ENCODE measurements at regions not wholly inside any gene's neighbourhood (a gene's known extent, or its start where the extent isn't known, plus 50 kb on each side); places are given as distances from the start of the nearest gene placed in this dataset.
"Not testable (repeated sequence)": the region's sequence is repeated elsewhere in the genome, so short reads cannot be mapped to it uniquely, and the experiment has no call there.

DNA sequence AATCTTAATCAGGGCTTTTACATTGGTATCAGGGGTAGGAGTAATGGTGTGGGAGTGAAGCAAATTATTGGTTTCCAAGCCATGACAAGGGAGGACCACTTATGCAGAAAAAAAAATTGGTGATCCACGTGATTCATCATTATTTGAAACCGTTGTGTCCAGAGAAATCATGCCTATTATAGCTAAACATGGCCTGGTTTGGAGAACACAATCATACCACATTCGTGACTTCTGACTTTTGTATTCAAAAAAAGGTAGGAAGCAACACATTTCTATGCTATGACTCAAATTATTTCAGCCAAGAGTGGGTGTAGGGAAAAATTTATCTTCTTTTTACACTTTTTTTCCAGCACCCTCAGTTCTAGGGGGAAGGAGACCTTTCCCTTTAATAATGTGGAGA lies 924.3 kb upstream of the GBE1 start:
- no peaks in the 10 kb centered on the region for H3K27me3 Mint-ChIP-seq
- peaks cover 3% of the 10 kb centered on the region for H3K9me3 Mint-ChIP-seq
- ATAC-seq (replicated peaks), result no peak
- no peak overlapping the region for H3K4me3 Mint-ChIP-seq
- H3K4me1 Mint-ChIP-seq, result no peaks in the 10 kb centered on the region
- no peaks in the 10 kb centered on the region for H3K36me3 Mint-ChIP-seq (ENCODE audit: low read depth)
- no peak overlapping the region for H3K27ac Mint-ChIP-seq

DNA sequence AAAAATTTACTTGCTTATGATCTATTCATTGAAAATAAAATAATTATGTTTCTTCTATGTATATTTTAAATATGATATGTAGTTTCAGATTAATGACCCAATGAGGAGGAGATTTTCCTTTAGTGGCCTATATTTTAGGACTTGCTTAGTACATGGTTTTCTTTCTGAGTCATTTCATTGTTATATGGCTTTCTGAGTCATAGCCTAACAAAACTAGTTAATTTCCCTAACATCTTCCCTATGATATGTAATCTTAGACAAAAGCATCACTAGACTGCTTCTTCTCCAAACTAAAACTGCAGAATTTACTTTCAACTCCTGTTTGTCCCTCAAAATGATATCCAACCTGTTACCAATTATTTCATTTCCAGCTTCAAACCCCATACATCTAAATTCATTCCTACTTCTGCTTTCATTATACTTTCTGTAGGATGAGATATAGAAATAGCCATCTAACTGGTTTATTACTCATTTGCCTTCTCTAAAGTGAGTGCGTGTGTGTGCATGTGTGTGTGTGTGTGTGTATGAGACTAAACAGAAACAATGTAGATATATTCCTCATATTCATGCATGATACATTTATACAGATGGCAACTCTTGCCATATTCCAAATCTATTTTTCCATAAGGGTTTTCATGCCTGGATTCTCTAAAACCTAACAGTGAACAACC lies 915.0 kb upstream of the GBE1 start:
- H3K4me1 Mint-ChIP-seq, result no peaks in the 10 kb centered on the region
- no peak overlapping the region for H3K4me3 Mint-ChIP-seq
- H3K36me3 Mint-ChIP-seq (ENCODE audit: low read depth), result no peaks in the 10 kb centered on the region
- H3K9me3 Mint-ChIP-seq, result peaks cover 4% of the 10 kb centered on the region
- no peaks in the 10 kb centered on the region for H3K27me3 Mint-ChIP-seq
- ATAC-seq (replicated peaks), result no peak
- H3K27ac Mint-ChIP-seq, result no peak overlapping the region

DNA sequence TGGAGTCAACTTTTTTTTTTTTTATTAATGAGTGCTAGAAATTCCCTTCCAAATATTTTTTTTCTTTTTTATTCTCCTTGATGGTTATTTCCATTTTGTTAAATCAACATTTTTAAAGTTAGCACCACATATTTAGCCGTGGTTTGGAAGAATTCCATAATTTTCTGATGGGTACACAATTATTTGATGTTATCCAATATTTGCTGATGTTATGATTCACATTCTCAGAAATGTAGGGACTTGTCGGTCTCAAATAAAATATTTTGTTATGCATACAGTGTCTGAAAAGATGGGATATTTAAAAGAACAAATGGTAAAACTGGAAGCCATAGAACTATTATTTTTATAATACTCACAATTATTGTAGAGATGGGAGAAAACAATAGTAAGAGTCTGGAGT lies 911.5 kb upstream of the GBE1 start:
- H3K27me3 Mint-ChIP-seq, result no peaks in the 10 kb centered on the region
- H3K4me3 Mint-ChIP-seq, result no peak overlapping the region
- H3K9me3 Mint-ChIP-seq, result peaks cover 12% of the 10 kb centered on the region
- no peaks in the 10 kb centered on the region for H3K4me1 Mint-ChIP-seq
- no peak overlapping the region for H3K27ac Mint-ChIP-seq
- no peaks in the 10 kb centered on the region for H3K36me3 Mint-ChIP-seq (ENCODE audit: low read depth)
- ATAC-seq (replicated peaks), result no peak

DNA sequence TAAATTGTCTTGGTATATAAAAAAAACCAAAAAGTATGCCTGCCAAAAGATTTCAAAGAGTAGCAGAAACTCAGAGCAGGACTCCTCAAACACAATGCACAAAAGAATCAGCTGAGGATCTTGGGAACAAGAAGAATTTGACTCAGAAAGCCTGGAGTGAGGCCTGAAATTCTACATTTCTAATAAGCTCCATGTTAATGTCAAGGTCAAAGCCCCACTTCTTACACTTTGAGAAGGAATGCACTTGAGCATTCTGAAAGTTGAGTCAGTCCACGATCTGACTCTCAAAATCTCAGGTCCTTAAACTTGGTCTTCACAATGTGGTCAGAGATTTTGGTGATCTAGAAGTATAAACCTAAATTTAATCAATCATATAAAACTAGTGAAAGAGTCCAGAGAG lies 910.0 kb upstream of the GBE1 start:
- Mint-ChIP-seq H3K27ac (no peak overlapping the region), H3K4me1 (no peaks in the 10 kb centered on the region), H3K36me3 (ENCODE audit: low read depth) (no peaks in the 10 kb centered on the region), H3K9me3 (peaks cover 12% of the 10 kb centered on the region), H3K27me3 (no peaks in the 10 kb centered on the region), H3K4me3 (no peak overlapping the region)
- no peak for ATAC-seq (replicated peaks)

DNA sequence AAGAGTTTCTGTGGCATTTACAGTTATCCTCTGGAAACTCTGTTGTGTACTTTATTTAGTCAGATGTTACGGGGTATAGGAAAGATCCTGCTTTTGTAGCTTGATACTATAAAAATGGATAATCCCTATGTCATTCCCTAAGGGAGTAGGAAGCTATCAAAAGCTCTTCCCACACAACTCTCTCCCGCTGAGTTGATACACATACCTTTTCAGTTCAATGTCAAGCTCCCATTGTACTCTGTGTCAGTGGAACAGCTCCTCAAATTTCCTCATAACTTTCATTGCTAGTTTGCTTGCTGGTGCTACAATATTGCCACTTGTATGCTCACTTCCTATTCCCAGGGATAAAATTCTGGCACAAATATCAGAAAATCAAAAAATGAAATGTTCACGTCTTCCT lies 893.3 kb upstream of the GBE1 start:
- Mint-ChIP-seq H3K4me3 (no peak overlapping the region), H3K27ac (no peak overlapping the region), H3K9me3 (peaks cover 15% of the 10 kb centered on the region), H3K27me3 (no peaks in the 10 kb centered on the region), H3K36me3 (ENCODE audit: low read depth) (no peaks in the 10 kb centered on the region), H3K4me1 (no peaks in the 10 kb centered on the region)
- no peak for ATAC-seq (replicated peaks)

DNA sequence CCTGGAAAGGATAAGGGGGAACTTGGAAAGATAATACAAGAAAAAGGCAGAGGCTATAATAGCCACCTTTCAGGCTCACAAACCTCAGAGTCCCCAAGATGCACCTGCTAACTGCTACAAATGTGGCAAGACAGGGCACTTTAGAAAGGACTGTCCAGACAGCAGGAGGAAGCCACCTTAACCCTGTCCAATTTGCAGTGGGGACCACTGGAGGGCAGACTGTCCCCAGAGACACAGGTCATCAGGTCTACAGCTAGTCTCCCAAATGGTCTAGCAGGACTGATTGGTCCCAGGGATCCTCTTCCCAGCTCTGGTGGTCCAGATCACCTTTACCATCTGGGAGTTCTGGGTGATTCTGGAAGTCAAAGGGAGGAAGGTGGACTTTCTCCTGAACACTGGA lies 882.5 kb upstream of the GBE1 start:
- no peaks in the 10 kb centered on the region for H3K4me1 Mint-ChIP-seq

DNA sequence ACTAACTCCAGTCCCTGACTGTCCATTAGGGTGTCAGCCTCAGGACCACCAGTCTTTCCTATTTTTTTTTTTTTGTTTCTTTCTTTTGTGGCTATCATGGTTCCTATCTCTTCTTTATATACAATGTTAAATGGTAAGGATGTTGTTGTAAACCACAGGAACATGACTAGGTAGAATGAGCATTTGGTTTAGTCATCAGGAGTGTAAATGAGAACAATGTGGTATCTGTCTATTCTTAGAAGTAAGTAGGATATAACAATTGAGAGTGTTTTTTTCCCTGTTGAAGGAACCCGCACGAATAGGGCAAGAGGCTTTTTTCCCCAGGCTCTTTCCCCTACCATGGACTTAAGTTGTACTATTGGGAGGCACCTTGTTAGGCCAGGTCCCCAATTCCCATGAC lies 880.3 kb upstream of the GBE1 start:
- no peaks in the 10 kb centered on the region for H3K36me3 Mint-ChIP-seq (ENCODE audit: low read depth)
- H3K9me3 Mint-ChIP-seq, result peaks cover 9% of the 10 kb centered on the region
- no peak overlapping the region for H3K27ac Mint-ChIP-seq
- no peaks in the 10 kb centered on the region for H3K27me3 Mint-ChIP-seq
- no peak overlapping the region for H3K4me3 Mint-ChIP-seq
- ATAC-seq (replicated peaks), result no peak
- H3K4me1 Mint-ChIP-seq, result no peaks in the 10 kb centered on the region

More for the DNA sequence above, 882.5 kb upstream of the GBE1 start:
- Mint-ChIP-seq H3K27ac (no peak overlapping the region), H3K27me3 (no peaks in the 10 kb centered on the region), H3K36me3 (ENCODE audit: low read depth) (no peaks in the 10 kb centered on the region), H3K4me3 (no peak overlapping the region), H3K9me3 (peaks cover 9% of the 10 kb centered on the region)
- ATAC-seq (replicated peaks), result no peak

DNA sequence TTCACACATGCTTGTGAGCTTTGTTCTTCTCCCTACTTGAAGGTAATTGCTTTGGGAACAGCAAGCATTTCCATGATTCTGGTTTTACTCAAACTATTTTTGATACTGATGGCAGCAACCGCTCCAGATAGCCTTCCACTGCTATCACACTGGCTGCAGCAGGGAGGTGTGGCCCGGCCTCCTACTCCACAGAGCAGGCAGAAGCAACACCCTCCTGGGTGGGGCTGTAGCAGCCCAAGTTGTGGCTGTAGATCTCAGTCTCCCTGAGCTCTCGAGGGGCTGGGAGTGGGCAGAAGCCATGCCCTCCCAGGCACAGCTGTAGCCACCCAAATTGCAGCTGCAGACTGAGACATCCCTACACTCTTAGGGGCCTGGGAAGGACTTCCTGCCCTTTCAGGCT lies 878.8 kb upstream of the GBE1 start:
- Mint-ChIP-seq H3K9me3 (peaks cover 9% of the 10 kb centered on the region), H3K4me1 (no peaks in the 10 kb centered on the region), H3K27ac (no peak overlapping the region), H3K4me3 (no peak overlapping the region), H3K36me3 (ENCODE audit: low read depth) (no peaks in the 10 kb centered on the region), H3K27me3 (no peaks in the 10 kb centered on the region)
- no peak for ATAC-seq (replicated peaks)

DNA sequence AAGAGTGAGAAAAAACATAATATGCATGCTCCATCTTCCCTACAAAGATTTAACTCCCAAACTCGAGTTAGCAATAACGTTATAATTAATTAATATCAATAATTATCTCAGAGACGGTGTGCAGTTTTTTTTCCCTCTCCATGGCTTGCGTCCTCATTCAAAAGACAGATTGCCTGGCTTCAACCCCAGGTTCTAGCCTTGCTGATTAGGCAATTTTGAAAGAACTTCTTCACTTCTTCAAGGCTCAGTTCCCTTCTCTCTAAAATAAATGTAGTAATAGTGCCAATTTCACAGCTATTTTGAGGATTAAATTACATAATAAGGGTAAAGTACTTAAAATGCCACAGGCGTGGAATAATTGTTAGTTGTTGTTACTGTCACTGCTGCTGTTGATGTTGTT lies 876.1 kb upstream of the GBE1 start:
- Mint-ChIP-seq H3K36me3 (ENCODE audit: low read depth) (no peaks in the 10 kb centered on the region), H3K27me3 (no peaks in the 10 kb centered on the region), H3K27ac (no peak overlapping the region), H3K4me1 (no peaks in the 10 kb centered on the region), H3K9me3 (peaks cover 9% of the 10 kb centered on the region), H3K4me3 (no peak overlapping the region)
- no peak for ATAC-seq (replicated peaks)

DNA sequence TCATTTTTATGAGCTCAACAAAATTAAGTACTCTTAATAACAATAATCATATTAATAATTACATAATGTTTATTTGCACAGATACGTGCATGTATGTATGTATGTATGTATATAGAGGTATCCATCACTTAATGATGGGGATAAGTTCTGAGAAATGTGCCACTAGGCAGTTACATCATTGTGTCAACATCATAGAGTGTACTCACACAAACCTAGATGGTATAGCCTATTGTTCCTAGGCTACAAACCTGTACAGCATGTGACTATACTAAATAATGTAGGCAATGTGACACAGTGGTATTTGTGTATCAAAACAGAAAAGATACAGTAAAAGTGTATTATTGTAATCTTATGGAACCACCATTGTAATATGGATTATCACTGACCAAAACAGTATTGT lies 874.7 kb upstream of the GBE1 start:
- Mint-ChIP-seq H3K36me3 (ENCODE audit: low read depth) (no peaks in the 10 kb centered on the region), H3K27me3 (no peaks in the 10 kb centered on the region), H3K4me3 (no peak overlapping the region), H3K9me3 (no peaks in the 10 kb centered on the region), H3K4me1 (no peaks in the 10 kb centered on the region), H3K27ac (no peak overlapping the region)
- ATAC-seq (replicated peaks), result no peak

DNA sequence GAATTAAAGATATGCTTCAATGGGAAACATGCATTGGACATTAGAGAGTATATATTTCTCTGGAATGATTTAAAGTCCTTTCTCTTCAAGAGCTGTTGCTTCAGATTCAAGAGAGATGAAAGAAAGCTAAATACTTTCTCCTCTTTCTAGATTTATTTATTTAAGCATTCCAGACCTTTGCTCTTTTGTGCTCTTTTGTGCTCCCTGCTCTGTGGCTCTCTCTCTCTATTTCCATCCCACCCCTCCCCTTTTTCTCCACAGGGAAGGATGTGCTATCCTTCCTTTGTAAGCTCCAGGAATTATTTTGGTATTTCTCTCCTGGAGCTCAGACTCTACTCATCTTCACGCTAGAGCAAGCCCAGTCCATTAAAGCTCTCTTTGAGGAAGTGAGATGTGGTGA lies 871.9 kb upstream of the GBE1 start:
- H3K27me3 Mint-ChIP-seq, result no peaks in the 10 kb centered on the region
- peaks cover 6% of the 10 kb centered on the region for H3K9me3 Mint-ChIP-seq
- no peaks in the 10 kb centered on the region for H3K4me1 Mint-ChIP-seq
- no peak overlapping the region for H3K27ac Mint-ChIP-seq
- ATAC-seq (replicated peaks), result no peak
- H3K36me3 Mint-ChIP-seq (ENCODE audit: low read depth), result no peaks in the 10 kb centered on the region
- no peak overlapping the region for H3K4me3 Mint-ChIP-seq

DNA sequence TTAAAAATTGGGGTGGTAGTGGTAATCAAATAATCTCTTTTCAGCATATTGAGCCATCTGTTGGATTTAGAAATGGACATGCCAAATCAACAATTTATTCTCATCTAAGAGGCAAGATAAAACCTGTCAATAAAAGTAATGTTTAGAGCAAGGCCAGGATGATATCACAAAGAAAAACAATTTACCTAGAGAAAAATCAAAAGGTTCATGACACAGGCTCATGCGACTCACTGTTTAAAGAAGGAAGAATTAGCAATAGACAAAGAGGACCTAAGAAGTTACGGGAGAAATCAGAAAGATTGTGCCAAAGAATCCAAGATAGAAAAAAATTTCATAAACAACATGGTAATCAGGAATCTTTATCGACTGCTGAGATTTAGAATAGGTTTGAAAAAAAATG lies 868.5 kb upstream of the GBE1 start:
- Mint-ChIP-seq H3K4me1 (no peaks in the 10 kb centered on the region), H3K36me3 (ENCODE audit: low read depth) (no peaks in the 10 kb centered on the region)

DNA sequence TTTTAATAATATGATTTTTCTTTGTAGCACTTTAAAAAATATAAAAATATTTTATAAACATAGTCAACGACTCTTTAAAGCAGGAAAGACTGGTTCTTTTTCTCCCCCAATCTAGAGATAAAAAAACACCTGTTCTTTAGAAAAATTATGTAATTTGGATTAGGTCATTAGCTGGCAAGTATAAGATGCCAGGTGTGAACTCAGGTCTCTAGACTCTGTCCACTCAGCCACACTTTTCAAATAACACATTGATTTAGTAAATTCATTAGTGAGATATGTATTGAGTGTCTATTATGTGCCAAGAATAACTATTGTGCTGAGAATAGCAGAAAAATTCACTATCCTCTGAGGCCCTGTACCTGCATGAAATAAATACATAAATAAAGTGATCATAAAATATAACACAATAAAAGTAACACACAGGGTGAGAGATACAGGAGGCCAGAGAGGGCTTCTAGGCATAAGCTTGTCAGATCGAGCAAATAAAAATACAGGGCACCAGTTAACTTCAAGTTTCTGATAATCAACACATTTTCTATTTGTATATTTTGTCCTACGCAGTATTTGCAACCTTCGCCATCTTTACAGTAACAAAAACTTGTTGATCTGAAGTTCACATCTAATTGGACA lies 867.1 kb upstream of the GBE1 start:
- Mint-ChIP-seq H3K9me3 (peaks cover 14% of the 10 kb centered on the region), H3K27ac (no peak overlapping the region), H3K27me3 (no peaks in the 10 kb centered on the region), H3K4me3 (no peak overlapping the region), H3K4me1 (no peaks in the 10 kb centered on the region), H3K36me3 (ENCODE audit: low read depth) (no peaks in the 10 kb centered on the region)
- no peak for ATAC-seq (replicated peaks)

More for the DNA sequence above, 868.5 kb upstream of the GBE1 start:
- H3K4me3 Mint-ChIP-seq, result no peak overlapping the region
- H3K27ac Mint-ChIP-seq, result no peak overlapping the region
- no peaks in the 10 kb centered on the region for H3K27me3 Mint-ChIP-seq
- no peak for ATAC-seq (replicated peaks)
- H3K9me3 Mint-ChIP-seq, result peaks cover 14% of the 10 kb centered on the region

DNA sequence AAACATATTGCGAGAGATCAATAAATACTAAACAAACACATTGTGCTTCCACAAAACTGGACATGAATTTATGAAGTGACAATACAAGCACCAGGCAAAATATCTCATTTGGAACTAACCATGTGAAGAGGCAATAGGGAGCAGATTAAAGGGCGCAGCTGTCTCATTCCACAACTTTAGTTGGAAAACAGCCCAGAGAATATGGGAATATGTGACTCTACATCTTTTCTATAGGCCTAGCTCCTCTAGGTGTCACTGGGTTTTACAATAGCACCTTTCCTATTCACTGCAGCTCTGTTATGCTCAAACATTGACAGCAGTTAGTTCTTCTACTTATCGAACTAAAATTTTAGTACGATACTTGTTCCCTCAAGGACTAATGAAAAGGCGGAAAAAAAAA lies 866.3 kb upstream of the GBE1 start:
- H3K4me3 Mint-ChIP-seq, result no peak overlapping the region
- ATAC-seq (replicated peaks), result no peak
- H3K27ac Mint-ChIP-seq, result no peak overlapping the region
- H3K9me3 Mint-ChIP-seq, result peaks cover 18% of the 10 kb centered on the region
- H3K36me3 Mint-ChIP-seq (ENCODE audit: low read depth), result no peaks in the 10 kb centered on the region
- H3K27me3 Mint-ChIP-seq, result no peaks in the 10 kb centered on the region
- no peaks in the 10 kb centered on the region for H3K4me1 Mint-ChIP-seq

DNA sequence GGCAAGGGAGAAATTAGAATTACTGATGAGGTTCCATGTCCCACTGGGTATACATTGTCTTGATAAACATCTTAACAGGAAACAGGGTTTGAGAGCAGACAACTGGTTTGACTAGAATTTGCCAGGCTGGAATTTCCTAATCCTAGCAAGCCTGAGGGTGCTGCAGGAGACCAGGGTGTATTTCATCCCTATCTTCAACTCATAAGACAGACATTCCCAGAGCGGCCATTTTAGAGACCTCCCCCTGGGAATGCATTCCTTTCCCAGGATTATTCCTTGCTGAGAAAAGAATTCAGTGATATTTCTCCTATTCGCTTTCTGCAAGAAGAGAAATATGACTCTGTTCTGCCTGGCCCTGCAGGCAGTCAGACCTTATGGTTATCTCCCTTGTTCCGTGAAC lies 859.3 kb upstream of the GBE1 start:
- H3K36me3 Mint-ChIP-seq (ENCODE audit: low read depth); ATAC-seq (replicated peaks); H3K27me3 Mint-ChIP-seq; H3K4me1 Mint-ChIP-seq; H3K27ac Mint-ChIP-seq; H3K4me3 Mint-ChIP-seq: not testable (repeated sequence)
- H3K9me3 Mint-ChIP-seq, result peaks cover 18% of the 10 kb centered on the region

DNA sequence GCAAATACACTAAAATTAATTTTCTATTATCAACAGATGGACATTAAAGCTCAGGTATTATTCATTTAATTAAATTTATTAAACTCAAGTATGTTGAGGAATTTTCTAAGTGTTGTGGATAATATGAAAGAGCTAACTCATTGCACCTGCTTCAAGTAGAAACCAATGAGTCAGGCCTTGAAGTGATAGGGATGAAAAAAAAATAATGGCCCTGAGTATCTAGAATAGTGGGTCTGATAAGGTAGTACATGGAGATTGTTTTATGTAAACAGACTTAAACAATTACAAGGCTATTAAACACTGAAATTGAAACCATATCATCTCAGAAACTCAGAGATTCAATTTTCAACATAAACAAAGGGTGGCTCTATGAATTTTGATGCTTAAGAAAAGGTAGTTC lies 857.1 kb upstream of the GBE1 start:
- no peak for ATAC-seq (replicated peaks)
- Mint-ChIP-seq H3K4me1 (no peaks in the 10 kb centered on the region), H3K9me3 (peaks cover 24% of the 10 kb centered on the region), H3K27me3 (no peaks in the 10 kb centered on the region), H3K27ac (no peak overlapping the region), H3K4me3 (no peak overlapping the region), H3K36me3 (ENCODE audit: low read depth) (no peaks in the 10 kb centered on the region)
